Mesenchymal stem cell (in vitro differentiated cells and primary cell): ENCODE measurements at regions not wholly inside any gene's neighbourhood (a gene's known extent, or its start where the extent isn't known, plus 50 kb on each side); places are given as distances from the start of the nearest gene placed in this dataset.

Experiments
- DNase-seq: peaks from one replicate; pipeline ENCODE4 v3.0.0-alpha.2; 2013
- H2AFZ ChIP-seq: one replicate; pipeline ENCODE4 v1.6.1; 2013; ENCODE audit warnings: low read depth, mild to moderate bottlenecking, control low read depth, inconsistent platforms, low read length, moderate library complexity
- H2AK5ac ChIP-seq: 2 replicates; pipeline ENCODE4 v1.6.1; 2013; ENCODE audit warnings: low read length, moderate library complexity, mild to moderate bottlenecking, inconsistent platforms; ENCODE audit not compliant: severe bottlenecking
- H2BK120ac ChIP-seq: one replicate; pipeline ENCODE4 v1.6.1; 2013; ENCODE audit warnings: low read depth, mild to moderate bottlenecking, inconsistent platforms, low read length, moderate library complexity
- H2BK12ac ChIP-seq, 2 experiments: one replicate each; pipeline ENCODE4 v1.6.1; 2013; ENCODE audit warnings: inconsistent platforms in 2 of 2, low read length in 2 of 2, mild to moderate bottlenecking in 2 of 2, moderate library complexity in 2 of 2, control low read depth in 1 of 2
- H2BK15ac ChIP-seq: one replicate; pipeline ENCODE4 v1.6.1; 2013; ENCODE audit warnings: mild to moderate bottlenecking, low read depth, inconsistent platforms; ENCODE audit not compliant: poor library complexity, severe bottlenecking
- H2BK5ac ChIP-seq: 2 replicates; pipeline ENCODE4 v1.6.1; 2013; ENCODE audit warnings: low read depth, mild to moderate bottlenecking, low read length, control low read depth, inconsistent platforms; ENCODE audit not compliant: poor library complexity, severe bottlenecking
- H3K14ac ChIP-seq, 2 experiments: one replicate each; pipeline ENCODE4 v1.6.1; 2013; ENCODE audit warnings: inconsistent platforms in 2 of 2, low read length in 2 of 2, control low read depth in 1 of 2, mild to moderate bottlenecking in 1 of 2, moderate library complexity in 1 of 2
- H3K18ac ChIP-seq, 2 experiments: one replicate each; pipeline ENCODE4 v1.6.1; 2013; ENCODE audit warnings: inconsistent platforms in 2 of 2, low read length in 2 of 2, control low read depth in 1 of 2, low read depth in 1 of 2, mild to moderate bottlenecking in 1 of 2
- H3K23ac ChIP-seq, 2 experiments: one replicate each; pipeline ENCODE4 v1.6.1; 2013; ENCODE audit warnings: inconsistent platforms in 2 of 2, low read length in 2 of 2, mild to moderate bottlenecking in 2 of 2, moderate library complexity in 2 of 2, control low read depth in 1 of 2
- H3K27ac ChIP-seq: 2 replicates; pipeline ENCODE4 v1.5.1; 2013; ENCODE audit warnings: mild to moderate bottlenecking, moderate library complexity, low read length, control low read depth, inconsistent platforms; ENCODE audit not compliant: poor library complexity, severe bottlenecking
- H3K27me3 ChIP-seq, 2 experiments: 2 replicates each; pipeline versions ENCODE4 v1.6.1 to v1.7.0; 2013; ENCODE audit warnings: low read length in 2 of 2, mild to moderate bottlenecking in 2 of 2, moderate library complexity in 2 of 2, control low read depth in 1 of 2, inconsistent platforms in 1 of 2; ENCODE audit not compliant: control insufficient read depth in 1 of 2, insufficient read depth in 1 of 2
- H3K36me3 ChIP-seq, 2 experiments: 2 replicates each; pipeline versions ENCODE4 v1.6.1 to v1.7.0; 2013; ENCODE audit warnings: low read length in 2 of 2, control low read depth in 1 of 2, inconsistent platforms in 1 of 2, low read depth in 1 of 2, mild to moderate bottlenecking in 1 of 2; ENCODE audit not compliant: insufficient read depth in 2 of 2, control insufficient read depth in 1 of 2
- H3K4ac ChIP-seq, 2 experiments: one replicate each; pipeline ENCODE4 v1.6.1; 2013; ENCODE audit warnings: inconsistent platforms in 2 of 2, low read length in 2 of 2, mild to moderate bottlenecking in 2 of 2, moderate library complexity in 2 of 2, control low read depth in 1 of 2, low read depth in 1 of 2
- H3K4me1 ChIP-seq: 2 replicates; pipeline ENCODE4 v1.6.1; 2013; ENCODE audit warnings: low read depth, low read length, control low read depth; ENCODE audit not compliant: control insufficient read depth, insufficient read depth
- H3K4me2 ChIP-seq: 2 replicates; pipeline ENCODE4 v1.6.1; 2013; ENCODE audit warnings: low read length, mild to moderate bottlenecking, inconsistent platforms; ENCODE audit not compliant: poor library complexity, severe bottlenecking
- H3K4me3 ChIP-seq, 2 experiments: 2 replicates each; pipeline versions ENCODE4 v1.5.1 to v1.7.0; 2013; ENCODE audit warnings: low read length in 2 of 2, mild to moderate bottlenecking in 2 of 2, control low read depth in 1 of 2, low read depth in 1 of 2; ENCODE audit not compliant: insufficient read depth in 1 of 2
- H3K79me1 ChIP-seq: replicated peaks from 2 replicates; pipeline ENCODE4 v1.6.1; 2013; ENCODE audit warnings: mild to moderate bottlenecking, control low read depth, low read length, inconsistent platforms; ENCODE audit not compliant: poor library complexity, severe bottlenecking
- H3K9ac ChIP-seq: 2 replicates; pipeline ENCODE4 v1.7.0; 2013; ENCODE audit warnings: mild to moderate bottlenecking, low read length, moderate library complexity
- H3K9me3 ChIP-seq: 2 replicates; pipeline ENCODE4 v1.7.0; 2013; ENCODE audit warnings: mild to moderate bottlenecking, low read length; ENCODE audit not compliant: control insufficient read depth
- H4K8ac ChIP-seq: one replicate; pipeline ENCODE4 v1.6.1; 2013; ENCODE audit warnings: inconsistent platforms, mild to moderate bottlenecking, low read length, moderate library complexity
- H4K91ac ChIP-seq: one replicate; pipeline ENCODE4 v1.6.1; 2013; ENCODE audit warnings: mild to moderate bottlenecking, low read length, inconsistent platforms
- WGBS: methylation state at CpG from one replicate; pipeline ENCODE4 v1.1.7; 2013; ENCODE audit warnings: mixed read lengths; 5-methylcytosine and 5-hydroxymethylcytosine counted together

GRCh38 chr7:26029911-26030310 lies 122.1 kb upstream of the NFE2L3 start:
- Histone ChIP-seq H2BK12ac (no peak overlapping the region), H3K4ac (no peak overlapping the region), H3K4me2 (no peak overlapping the region), H3K18ac (no peak overlapping the region), H2BK5ac (no peak overlapping the region), H3K27ac (no peak overlapping the region), H2AFZ (no peak overlapping the region), H2BK120ac (no peak overlapping the region), H3K36me3 (no peaks in the 10 kb centered on the region), H4K91ac (no peak overlapping the region), H2BK15ac (no peak overlapping the region), H4K8ac (no peak overlapping the region), H3K14ac (no peak overlapping the region), H3K4me3 (no peak overlapping the region), H2AK5ac (no peak overlapping the region), H3K23ac (no peak overlapping the region), H3K79me1 (no peaks in the 10 kb centered on the region), H3K9me3 (no peaks in the 10 kb centered on the region), H3K9ac (no peak overlapping the region), H3K27me3 (peaks cover 4% of the 10 kb centered on the region in 2 experiments), H3K4me1 (no peaks in the 10 kb centered on the region)
- no peak for DNase-seq
- WGBS = 99% methylated on average over 3 of the region's 3 CpGs

GRCh38 chr7:26034391-26034790 lies 117.6 kb upstream of the NFE2L3 start:
- Histone ChIP-seq H3K4ac (no peak overlapping the region), H3K9ac (no peak overlapping the region), H3K79me1 (no peaks in the 10 kb centered on the region), H3K9me3 (no peaks in the 10 kb centered on the region), H3K27ac (no peak overlapping the region), H3K23ac (no peak overlapping the region), H2BK15ac (no peak overlapping the region), H2AFZ (no peak overlapping the region), H3K36me3 (no peaks in the 10 kb centered on the region), H2BK120ac (no peak overlapping the region), H4K91ac (no peak overlapping the region), H2BK12ac (no peak overlapping the region), H3K4me1 (no peaks in the 10 kb centered on the region), H3K27me3 (peaks cover 11 to 13% of the 10 kb centered on the region in 2 experiments), H3K14ac (peak overlapping the region in 1 of 2 experiments; percentile 41), H3K4me2 (no peak overlapping the region), H4K8ac (no peak overlapping the region), H2BK5ac (no peak overlapping the region), H3K18ac (no peak overlapping the region), H2AK5ac (no peak overlapping the region), H3K4me3 (no peak overlapping the region)
- 62% methylated on average over 3 of the region's 3 CpGs for WGBS
- DNase-seq = no peak

- Histone ChIP-seq H3K14ac (no peak overlapping the region), H3K4me1 (no peaks in the 10 kb centered on the region), H2AFZ (no peak overlapping the region), H3K9me3 (no peaks in the 10 kb centered on the region), H2AK5ac (no peak overlapping the region), H3K27me3 (peaks cover 13 to 15% of the 10 kb centered on the region in 2 experiments), H3K9ac (no peak overlapping the region), H3K4me2 (no peak overlapping the region), H3K36me3 (no peaks in the 10 kb centered on the region), H3K23ac (no peak overlapping the region), H3K4me3 (no peak overlapping the region), H2BK120ac (no peak overlapping the region), H3K4ac (no peak overlapping the region), H2BK12ac (no peak overlapping the region), H2BK5ac (no peak overlapping the region), H2BK15ac (no peak overlapping the region), H4K8ac (no peak overlapping the region), H3K27ac (no peak overlapping the region), H3K79me1 (no peaks in the 10 kb centered on the region), H3K18ac (no peak overlapping the region), H4K91ac (no peak overlapping the region)
- DNase-seq = no peak
Observed at GRCh38 chr7:26035552-26035951, 116.4 kb upstream of the NFE2L3 start.

- no peak overlapping the region for H3K9ac ChIP-seq
- no peaks in the 10 kb centered on the region for H3K36me3 ChIP-seq
- no CpG with 5 or more reads among the region's 1 CpG for WGBS
- H2BK120ac ChIP-seq = no peak overlapping the region
- H3K4ac ChIP-seq = no peak overlapping the region
- peaks cover 13 to 15% of the 10 kb centered on the region in 2 experiments for H3K27me3 ChIP-seq
- H4K8ac ChIP-seq = no peak overlapping the region
- no peak overlapping the region for H2AFZ ChIP-seq
- H3K4me2 ChIP-seq = no peak overlapping the region
- H3K4me3 ChIP-seq = no peak overlapping the region
- H3K14ac ChIP-seq = no peak overlapping the region
- no peak overlapping the region for H3K27ac ChIP-seq
- no peak overlapping the region for H3K23ac ChIP-seq
- no peak overlapping the region for H4K91ac ChIP-seq
- H3K9me3 ChIP-seq = no peaks in the 10 kb centered on the region
- no peak overlapping the region for H2BK5ac ChIP-seq
- no peaks in the 10 kb centered on the region for H3K79me1 ChIP-seq
- H3K4me1 ChIP-seq = no peaks in the 10 kb centered on the region
- no peak overlapping the region for H3K18ac ChIP-seq
- H2AK5ac ChIP-seq = no peak overlapping the region
- DNase-seq = no peak
- H2BK12ac ChIP-seq = no peak overlapping the region
- no peak overlapping the region for H2BK15ac ChIP-seq
Observed at GRCh38 chr7:26036092-26036491, 115.9 kb upstream of the NFE2L3 start.
